Amniotic stem cell (primary cell): ENCODE measurements at regions not wholly inside any gene's neighbourhood (a gene's known extent, or its start where the extent isn't known, plus 50 kb on each side); places are given as distances from the start of the nearest gene placed in this dataset.

Experiments
- DNase-seq: peaks from one replicate; lab custom pipeline; 2025; lab: John Stamatoyannopoulos, UW

DNA sequence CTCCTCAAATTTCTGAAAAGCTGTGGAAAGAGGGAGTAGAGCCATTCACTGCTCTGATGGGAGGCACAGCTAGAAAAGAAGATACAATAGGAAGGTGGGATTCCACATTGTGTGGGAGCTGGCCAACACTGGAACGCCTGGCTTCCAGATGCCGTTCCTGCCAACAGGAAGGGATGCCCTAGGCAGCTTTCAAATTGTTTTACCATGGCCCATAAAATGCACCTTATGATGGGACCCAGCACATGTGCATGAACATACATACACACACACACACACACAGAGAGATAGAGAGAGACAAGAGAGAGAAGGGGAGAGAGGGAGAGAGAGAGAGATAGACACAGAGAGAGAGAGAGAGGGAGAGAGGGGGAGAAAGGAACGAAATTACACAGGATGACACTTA, 86.1 kb upstream of the BZW1 start:
- no peak for DNase-seq

DNA sequence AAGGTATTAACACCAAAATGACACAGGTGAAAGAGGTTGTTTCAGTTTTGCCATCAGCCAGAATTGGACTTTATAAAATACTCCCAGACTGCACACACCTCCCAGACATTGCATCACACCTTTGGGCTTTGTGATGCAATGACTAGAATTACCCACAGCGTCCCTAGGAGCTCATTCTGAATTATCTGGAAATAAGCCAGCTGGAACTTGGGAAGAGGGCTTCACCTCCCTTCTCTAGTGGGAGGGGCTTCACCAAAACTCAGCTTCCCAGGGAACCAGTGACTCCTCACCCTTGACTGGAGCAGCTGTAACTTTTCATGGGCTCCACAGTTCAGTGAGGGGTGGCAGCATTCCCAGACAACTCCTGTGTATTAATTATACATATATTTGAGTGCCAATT, 83.1 kb upstream of the BZW1 start:
- no peak for DNase-seq

DNA sequence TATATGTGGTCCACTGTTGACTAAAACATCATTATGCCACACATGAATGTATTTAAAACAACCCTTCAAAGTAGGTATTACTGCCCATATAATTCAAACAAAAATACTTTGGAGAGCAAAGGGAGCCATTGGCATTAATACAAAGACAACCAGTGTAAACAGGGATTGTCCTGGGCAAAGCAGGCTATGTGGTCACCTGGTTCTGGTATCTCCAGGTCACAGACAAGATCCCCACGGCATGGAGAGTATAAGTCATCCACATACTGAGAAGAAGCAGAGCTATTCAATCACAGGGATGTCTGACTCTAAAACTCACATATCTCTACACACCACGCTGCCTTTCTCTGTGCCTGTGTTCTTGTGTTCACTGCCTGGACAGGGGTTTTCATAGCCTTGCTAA, 81.4 kb upstream of the BZW1 start:
- no peak for DNase-seq

DNA sequence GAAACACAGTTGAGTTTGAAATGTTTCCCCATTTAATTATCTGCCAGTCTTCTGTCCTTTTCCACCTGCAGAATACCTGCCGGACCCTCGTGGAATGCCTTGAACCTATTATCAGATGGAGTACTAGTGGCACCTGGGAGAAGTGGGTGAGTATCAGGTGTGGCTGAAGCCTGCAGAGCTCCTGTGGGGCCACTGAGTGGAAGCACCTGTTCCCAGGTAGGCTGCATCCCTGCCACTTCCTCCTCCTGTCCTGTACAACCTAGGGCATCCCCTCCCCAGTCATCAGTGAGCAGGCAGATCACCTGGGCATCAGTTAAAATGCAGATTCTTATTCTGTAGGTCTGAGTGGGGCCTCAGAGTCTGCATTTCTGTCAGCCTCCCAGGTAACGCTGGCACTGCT, 80.8 kb upstream of the BZW1 start:
- DNase-seq = no peak

DNA sequence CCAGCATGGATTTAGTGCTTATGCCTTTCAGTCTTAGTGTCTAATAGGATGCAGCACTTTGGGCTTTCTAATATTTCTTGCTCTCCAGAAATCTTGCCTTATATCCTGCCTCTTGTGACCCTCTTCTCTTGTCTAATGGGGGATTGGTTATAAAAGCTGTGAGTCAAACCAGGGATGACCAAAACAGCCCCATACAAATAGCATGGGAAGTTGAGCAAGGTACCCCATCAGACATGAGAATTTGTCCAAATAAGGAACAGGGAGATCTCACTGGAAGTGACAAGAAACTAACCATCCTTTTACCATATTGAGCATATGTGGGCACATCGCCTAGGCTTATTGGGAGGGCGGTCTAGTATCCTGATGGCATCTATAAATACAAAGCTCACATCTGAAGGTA, 78.8 kb upstream of the BZW1 start:
- DNase-seq = no peak

DNA sequence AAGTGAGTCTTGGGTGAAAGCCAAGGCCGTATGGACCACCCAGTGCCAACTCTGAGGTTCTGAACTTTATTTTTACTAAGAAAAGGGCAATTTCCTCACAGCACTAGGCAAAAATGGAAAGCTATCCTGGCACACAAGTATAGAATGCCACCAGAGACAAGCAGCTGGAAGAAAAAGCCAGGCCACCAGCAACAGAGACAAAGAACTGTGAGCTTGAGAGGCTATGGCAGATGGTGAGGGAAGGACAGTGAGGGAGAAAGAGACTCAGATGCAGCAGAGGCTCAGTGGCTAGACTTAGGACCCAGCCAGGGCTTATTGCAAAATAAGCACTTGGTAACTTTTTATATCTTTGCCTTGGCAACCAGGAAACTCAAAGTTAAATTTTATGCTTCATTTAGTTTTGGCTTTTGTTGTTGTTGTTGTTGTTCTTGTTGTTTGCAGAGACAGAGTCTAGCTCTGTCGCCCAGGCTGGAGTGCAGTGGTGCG, 78.0 kb upstream of the BZW1 start:
- no peak for DNase-seq

DNA sequence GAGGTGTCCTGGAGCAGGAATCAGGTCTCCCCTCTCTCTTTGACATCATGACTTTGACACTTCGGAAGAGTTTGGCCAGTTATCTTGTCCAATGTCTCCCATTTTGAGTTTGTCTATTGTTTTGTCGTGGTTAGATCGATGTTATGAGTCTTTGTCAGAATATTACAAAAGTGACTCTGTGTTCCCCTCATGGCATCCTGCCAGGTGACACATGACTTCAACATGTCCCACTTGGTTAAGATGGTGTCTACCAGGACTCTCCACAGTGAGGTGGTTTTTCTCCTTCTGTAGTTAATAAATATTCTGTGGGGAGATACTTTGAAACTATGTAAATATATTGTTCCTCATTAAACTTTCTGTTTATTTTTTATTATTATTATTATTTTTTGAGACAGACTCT, 76.6 kb upstream of the BZW1 start:
- no peak for DNase-seq

DNA sequence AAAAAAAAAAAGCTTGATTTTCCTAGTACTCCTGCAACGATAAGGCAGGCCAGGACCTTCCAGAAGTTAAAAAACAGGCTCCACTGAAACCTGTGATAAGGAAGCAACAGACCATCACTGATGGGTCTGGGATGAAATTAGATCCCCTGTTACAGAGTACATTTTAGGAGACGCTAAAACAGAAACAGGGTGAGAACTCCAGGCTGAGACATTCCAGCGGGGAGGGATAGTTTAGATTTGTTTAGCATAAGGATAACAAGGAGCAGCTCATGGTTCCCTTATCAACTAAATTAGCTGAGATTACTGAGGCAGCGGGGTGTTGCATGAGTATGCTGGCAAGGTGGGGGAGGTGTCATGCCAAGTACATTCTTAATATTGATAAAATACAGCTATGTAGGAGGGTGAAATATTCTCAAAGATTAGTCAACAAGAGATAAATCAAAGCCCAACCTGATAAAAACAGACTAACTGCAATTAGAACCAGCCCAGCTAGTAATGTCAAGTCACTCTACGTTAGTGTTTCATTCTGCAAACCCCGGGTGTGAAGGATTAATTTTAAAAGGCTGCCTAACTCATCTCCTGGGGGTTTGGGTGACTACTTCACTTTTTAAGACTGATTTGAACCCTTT, 75.0 kb upstream of the BZW1 start:
- no peak for DNase-seq

DNA sequence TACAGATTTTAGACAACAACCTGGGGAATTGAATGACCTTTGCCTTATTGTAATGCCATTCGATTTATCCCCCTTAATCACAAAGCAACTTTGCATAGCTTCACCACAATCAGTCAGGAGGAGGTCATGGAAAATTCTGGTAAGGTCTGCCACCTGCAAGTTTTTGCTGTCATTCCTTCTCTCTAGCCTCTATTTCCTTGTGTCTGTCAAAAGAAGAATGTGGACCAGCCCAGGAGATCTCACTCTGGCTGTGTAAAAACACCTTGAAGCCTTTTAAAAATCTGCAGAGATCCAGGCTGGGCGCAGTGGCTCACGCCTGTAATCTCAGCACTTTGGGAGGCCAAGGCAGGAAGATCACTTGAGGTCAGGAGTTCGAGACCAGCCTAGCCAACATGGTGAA, 74.1 kb upstream of the BZW1 start:
- no peak for DNase-seq

DNA sequence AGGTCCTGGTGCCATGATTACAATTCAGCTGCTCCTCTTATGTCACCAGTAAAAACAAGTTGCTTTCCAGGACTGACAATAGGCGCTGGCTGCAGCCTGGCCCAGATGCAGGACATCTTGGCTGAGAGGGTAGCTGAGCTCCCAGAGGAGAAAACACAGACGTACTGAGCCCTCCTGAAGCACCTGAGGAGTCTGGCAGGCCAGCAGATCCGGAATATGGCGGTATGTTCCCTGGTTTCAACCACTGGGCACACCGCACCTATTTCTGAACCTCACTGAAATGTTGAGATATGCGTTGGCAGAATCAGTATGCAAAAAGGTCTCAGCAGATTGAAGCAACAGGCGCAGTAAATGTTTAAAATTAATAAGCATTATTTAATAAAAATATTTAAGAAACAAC, 73.1 kb upstream of the BZW1 start:
- no peak for DNase-seq

DNA sequence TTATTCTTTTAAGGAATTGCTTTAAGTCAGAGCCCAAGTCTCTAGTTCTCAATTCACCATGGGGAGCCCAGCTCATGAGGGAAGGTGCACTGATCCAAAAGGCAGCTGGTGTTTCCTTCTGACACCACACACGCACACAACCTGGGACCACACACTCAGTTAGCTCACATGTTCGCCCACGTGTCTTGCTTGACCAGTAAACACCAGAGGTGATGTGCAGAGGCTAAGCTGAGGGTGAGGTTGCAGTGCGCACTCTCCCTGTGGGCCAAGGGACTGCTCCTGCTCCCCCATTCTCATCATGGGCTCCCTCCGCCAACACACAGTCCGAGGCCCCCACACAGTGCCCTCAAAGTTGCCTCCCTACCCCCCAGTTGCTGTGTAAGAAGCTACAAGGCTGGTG, 70.8 kb upstream of the BZW1 start:
- no peak for DNase-seq

DNA sequence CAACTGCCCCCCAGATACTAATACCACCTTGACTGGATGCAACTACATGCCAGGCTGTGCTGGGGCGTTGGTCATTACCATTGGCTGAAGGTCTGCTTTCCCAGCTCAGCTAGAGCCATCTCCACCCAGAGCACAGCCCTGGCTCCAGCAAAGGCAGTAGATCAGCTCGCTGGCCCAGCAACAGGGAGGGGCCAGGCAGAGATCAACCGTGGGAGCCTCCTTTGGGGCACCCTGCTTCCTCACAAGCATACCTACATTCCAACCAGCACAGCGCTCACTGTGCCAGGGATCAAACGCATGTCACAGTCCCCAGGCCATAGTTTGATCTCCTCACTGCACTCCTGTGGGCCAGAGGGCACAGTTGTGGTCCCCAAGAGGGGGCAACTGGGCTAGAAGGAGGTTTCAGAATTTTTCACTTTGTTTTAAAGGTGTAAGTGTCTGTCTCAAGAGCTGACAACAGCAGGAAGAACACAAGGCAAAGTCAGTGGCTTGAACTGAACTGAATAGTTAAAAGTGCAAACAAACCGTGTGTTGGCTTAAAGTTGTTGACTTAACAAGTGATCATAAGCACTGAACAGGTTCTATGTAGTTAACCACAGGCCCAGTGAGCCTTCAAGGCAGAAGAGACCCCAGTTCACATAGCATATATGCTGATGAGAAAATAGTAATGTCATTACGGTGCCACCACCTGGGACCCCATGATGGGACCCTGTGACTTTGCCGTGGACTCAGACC, 70.1 kb upstream of the BZW1 start:
- no peak for DNase-seq

DNA sequence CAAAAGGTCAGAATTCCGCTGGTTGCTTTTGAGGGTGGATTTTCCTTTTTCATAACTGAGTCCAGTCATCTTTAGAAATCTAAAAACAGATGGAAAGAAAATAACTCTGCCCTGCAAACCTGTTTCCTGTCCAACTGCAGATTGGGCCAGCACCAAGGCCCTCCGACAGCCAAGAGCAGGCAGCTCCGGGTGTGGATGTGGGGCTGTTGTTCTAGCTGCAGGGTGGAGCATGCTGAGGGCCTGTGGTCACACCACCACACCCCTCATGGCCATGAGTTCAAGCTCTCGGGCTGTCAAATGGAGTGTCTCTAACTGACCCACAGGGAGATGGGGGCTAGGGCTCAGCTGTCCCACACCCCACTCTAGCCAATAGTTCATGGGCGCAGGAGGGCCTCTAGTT, 69.3 kb upstream of the BZW1 start:
- no peak for DNase-seq

DNA sequence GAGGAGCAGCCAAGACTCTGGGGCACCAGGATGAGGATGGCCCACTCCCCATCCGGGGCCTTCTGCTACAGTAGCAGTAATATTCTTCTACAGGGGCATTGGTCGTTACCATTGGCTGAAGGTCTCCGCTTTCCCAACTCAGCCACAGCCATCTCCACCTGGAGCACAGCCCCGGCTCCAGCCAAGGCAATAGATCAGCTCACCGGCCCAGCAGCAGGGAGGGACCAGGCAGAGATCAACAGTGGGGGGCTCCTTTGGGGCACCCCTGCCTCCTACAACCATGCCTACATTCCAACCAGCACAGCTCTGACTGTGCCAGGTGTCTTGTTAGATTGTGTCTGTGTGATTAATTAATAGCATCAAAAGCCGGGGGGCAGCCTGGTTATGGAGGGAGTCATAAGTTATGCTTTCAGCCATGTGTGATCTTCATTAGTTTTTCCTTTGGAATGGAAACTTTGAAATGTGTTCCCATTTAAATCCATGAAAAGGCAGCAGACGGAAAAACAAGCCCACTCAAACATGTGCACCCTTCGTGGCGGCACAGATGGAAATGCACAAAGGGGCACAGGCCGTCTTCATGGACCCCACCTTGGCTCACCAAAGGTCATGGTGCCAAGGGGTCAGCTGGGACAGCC, 68.6 kb upstream of the BZW1 start:
- no peak for DNase-seq

DNA sequence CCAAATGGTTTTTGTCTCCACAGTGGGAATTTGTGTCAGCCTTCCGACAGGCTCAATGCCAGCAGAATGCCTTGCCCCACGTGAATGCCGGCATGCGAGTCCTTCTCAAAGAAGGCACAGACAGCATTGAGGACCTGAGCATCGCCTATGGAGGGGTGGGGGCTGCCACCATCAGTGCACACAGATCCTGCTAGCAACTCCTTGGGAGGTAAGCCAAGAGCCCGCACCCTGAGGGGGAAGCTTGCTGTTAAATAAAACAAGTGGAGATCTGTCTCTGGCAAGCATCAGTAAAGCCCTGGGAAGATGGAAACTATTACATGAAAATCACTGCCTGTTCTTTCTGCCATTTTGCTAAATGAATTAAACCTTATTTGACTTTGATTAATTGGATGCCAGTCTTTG, 67.5 kb upstream of the BZW1 start:
- DNase-seq = no peak

DNA sequence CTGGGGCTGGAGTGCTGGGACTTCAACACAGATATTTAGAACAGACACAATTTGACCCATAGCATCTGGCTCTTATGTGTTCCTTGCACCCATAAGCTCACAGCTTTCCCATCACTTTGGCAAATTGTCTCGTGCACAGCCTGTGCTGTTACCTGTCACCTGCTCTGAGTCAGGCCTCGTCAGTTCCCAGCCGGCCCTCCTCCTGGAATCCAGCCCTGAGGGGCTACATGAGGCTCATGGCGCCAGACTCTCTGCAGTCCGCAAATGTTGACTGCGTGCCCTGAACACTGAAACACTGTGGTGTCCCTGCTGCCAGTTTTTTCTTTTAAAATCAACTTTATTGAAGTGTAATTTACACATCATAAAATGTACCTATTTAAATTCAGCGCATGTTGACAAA, 65.4 kb upstream of the BZW1 start:
- DNase-seq = no peak

DNA sequence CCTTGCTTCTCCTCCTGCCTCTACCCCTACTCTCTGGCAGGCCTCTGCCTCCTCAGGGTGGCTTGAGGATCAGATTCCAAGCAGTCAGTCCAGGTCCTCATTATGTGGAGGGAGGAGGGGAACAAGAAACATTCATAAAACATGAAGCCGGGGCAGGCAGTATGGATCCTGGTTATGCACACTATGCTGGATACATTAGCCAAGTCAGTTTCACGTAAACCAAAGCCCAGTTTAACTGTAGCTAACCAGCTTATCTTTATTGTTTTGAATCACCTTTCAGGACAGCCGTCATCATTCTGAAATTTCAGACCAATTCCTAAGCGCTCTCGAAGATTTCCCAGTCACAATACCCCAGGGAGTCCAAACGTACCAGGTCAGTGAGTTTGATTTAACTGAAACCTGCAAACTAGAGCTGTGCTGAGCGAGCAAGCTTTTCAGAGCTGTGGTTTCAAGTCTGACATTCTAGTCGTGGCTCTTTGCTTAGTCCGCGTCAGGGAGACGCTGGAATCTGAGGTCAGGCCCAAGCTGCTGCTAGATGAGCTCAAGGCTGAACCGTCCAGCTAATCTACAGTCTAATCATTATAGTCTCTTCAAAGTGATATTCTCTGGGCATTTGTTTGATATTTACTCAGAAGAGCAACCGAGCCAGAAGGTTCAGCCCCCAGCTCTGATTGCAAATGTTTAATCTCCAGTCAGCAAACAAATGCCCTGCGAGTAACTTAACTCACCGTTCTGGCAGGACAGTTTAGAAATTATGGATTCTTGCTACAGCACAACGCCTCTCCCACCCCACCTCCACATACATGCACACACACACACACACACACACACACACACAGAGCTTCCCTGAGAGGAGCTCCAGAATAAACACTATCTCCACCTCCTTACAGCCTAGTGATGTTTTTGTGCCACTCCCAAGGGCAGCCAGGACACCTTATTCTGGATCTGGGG, 63.8 kb upstream of the BZW1 start:
- peak; percentile 83 for DNase-seq

DNA sequence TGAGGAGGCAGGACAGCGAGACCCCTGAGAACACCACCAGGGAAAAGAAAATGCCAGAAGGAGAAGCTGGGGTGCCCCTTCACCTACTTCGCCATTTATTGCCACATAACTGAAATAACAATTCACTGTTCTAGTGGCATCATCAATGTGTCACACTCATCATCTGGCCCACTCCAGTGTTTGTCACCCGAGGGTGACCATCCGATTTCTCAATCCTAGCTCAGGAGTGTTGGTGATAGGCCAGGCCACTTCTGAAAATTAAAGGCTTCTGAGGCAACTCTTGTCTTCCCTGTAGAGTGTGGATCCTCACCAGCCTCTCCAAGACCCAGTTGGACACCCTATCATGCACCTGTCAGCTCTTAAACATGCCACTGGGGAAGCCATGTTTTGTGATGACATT, 62.9 kb upstream of the BZW1 start:
- DNase-seq = no peak

DNA sequence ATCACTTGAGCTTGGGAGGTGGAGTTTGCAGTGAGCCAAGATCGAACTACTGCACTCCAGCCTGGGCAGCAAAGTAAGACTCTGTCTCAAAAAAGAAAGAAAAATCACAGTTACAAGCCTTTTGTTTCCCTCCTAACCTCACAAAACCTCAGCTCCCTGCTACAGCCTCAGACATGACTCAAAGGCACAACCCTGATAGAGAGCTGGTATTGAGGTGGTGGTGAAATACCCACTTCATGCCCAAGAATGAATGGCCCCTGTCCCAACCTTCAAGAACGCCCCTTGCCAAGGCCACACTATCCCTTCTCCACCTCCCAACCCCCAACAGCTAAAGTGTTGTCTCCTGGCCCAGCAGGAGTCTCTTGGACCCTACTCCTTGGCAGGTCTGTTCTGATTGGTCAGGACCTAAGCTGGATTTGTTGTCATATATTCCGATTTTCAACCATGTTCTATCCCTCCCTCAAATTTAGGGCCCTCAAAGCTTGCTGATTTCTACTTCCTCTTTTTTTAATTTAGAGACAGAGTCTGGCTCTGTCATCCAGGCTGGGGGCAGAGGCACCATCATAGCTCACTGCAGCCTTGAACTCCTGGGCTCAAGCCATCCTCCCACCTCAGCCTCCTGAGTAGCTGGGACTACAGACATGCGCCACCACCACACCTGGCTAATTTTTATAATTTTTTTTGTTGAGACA, 61.9 kb upstream of the BZW1 start:
- DNase-seq = no peak

DNA sequence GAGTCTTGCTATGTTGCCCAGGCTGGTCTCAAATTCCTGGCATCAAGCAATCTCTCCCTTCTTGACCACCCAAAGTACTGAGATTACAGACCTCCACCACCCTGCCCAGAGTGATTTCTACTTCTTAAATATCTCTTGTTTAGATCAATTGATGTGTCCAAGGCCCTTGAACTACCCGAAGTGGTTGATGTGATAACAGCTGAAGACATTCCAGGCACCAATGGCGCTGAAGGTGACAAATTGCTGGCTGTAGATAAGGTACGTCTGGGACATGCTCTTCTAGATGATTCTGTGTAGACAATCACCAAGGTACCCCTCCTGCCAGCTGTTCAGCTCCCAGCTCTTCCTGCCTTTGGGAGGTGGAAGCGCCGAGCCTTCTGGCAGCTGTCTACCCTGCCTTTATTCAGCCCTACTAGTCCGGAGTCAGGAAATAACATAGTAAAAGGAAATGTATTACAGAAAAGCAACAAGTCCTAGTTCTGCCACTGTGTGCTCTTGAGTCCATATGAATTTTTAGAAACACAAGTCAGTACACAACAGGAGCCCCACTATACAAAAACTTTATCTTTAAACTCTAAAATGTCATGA, 61.3 kb upstream of the BZW1 start:
- DNase-seq = no peak

DNA sequence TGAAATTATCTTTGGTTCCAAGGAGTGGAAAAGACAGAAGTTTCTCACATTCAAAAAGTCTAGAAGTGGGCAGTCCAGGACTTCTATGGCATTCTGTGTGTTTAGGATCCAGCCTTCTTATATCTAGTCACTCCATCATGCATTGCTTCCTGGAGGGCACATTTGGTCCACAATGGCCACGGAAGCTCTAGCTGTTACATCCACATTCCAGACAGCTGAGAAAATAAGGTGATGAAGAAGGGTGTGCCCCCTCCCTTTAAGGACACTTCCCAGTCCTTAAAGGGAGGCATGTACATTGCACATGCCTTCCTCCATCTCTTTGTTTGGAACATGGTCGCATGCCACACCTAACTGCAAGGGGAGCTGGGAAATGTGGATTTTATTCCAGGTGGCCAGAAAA, 59.9 kb upstream of the BZW1 start:
- DNase-seq = no peak
